DLD1 (cell line): ENCODE measurements at regions not wholly inside any gene's neighbourhood (a gene's known extent, or its start where the extent isn't known, plus 50 kb on each side); places are given as distances from the start of the nearest gene placed in this dataset.

Experiments
- in situ Hi-C: cut with HindIII; loops from 2 replicates; pipeline ENCODE4 v1.10.0; 2017; ENCODE audit warnings: low sequenced_read_pairs

- in situ Hi-C loops = no loop called here
Measured at GRCh38 chr2:41935002-41935401, 112.8 kb upstream of the PKDCC start.

DNA sequence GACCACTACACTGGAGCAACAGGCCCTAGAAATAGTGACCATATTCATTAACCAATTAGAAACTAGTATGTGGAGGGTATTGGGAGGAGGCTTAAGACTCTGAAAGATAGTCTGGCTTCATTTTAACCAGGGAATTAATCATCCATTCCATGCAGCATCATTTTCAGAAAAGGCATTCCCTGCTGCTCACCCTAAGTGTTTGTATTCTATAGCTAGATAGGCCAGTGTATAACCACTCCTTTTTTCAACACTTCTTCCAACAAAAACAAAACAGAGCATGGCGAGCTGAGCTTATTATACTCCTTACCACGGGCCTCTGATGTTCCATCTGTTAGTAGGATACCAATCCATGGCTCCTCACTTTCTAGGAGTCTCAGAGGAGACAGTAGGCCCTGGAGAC lies 112.0 kb upstream of the PKDCC start:
- in situ Hi-C loops = no loop called here

DNA sequence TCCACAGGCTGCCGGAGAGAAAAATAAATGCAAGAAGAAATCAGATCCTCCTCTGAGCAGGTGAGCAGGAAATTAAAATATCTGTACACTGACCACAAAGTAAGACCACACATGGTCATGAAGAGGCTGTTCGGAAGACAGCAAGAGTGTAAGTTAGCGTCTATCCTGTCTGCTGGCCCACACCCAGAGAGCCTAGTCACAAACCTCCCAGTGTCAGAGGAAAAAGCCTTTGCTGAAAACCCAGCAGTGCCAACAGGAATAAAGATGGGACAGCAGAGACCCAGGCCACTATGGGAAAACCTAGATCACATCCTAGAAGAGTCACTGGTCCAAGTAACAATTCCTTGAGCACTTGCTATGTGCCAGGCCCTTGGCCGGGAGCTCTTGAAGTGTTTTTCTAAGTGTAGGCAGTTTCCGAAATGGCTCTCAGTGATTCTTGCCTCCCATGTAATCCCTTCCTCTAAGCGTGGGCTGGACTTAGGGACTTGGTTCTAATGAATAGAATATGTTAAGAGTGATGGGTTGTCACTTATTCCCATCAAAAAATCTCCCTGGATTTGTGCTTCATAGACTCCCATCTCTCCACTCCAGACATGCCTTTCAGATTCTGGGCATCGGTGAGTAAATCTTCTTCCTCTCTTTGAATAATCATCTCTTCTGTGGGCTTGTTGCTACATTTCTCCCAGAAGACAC lies 110.9 kb upstream of the PKDCC start:
- in situ Hi-C loops = no loop called here

GRCh38 chr2:41937464-41937906 lies 110.3 kb upstream of the PKDCC start:
- in situ Hi-C loops = no loop called here

DNA sequence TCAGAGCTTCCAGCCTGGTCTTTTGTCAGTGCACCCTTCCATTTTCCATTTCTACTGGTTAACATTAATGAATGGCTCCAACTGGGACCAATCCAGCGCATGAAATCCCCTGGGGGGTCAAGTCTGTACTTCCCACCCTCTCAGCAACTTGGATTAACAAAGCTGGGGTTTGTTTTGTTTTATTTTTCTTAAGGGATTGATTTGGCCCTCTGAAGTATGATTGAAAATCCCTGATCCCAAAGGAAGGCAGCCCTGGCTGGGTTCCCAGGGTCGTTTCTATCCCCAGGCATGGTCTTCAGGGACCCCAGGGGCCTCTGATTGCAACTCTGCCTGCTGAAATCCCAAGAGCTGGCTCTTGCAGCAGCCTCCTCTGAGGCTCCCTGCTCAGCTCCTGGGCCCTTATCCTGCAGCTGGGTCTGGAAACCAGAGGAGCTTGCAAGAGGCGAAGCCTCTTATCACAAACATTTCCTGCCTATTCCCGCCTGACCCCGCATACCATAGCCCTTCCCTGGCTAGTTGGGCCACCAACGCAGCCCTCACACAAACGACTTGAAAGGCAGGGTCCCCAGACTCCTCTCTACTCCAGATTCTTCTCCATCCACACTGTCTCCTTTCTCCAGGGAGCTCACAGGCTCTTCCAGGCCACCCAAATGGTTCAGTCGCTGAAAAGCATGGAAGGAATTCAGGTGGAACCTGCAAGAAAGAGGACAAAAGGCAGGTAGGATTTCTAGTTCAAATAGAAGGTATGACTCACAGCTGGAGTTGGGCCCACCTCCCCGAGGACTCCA lies 109.7 kb upstream of the PKDCC start:
- in situ Hi-C loops = no loop called here

DNA sequence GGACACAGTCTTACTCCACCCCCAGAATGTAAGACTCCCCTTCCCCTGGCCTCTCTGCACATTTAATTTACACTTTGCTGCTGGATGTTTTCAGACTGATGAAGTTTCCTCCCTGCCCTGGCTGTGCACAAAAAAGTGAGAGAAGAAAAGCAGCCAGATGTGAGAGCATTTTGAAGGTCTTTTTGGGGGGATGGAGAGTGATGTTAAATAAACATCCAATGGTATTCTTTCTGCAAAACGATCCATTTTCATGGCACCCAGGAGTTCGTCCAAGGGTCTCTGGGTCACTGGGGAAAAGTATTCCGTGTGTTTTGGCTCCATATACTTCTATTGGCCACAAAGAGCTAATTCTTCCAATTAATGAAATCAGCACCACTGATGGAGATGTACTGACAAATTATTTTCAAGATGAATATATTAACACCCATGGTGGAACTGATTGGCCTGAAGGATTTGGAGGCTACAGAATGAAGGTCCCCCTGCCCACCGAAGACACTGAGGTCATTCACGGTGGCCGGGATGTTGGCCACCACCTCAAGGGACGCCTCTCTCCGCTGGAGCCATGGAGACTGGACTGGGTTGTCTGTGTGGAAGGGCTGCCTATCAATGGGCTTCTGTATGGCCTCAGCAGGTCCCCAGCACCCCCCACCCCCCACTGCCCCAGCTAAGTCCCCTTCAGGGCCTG lies 107.6 kb upstream of the PKDCC start:
- in situ Hi-C loops = no loop called here

DNA sequence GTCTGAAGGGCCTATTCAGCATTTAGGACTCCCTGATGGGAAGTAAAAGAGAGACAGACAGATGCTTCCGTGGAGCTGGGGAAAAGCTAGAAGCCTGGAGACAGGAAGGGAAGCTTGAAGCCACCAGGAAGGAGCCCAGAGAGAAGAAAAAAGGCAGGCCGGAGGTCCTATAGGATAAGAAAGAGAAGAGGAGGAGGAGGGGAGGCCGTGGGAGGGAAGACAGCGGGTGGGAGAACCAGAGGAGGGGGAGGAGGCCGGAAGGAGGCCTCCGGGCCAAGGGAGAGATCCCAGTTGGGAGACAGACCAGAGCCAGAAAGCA lies 107.1 kb upstream of the PKDCC start:
- in situ Hi-C loops = no loop called here

- in situ Hi-C loops = no loop called here
Measured at GRCh38 chr2:41941831-41942230, 106.0 kb upstream of the PKDCC start.

DNA sequence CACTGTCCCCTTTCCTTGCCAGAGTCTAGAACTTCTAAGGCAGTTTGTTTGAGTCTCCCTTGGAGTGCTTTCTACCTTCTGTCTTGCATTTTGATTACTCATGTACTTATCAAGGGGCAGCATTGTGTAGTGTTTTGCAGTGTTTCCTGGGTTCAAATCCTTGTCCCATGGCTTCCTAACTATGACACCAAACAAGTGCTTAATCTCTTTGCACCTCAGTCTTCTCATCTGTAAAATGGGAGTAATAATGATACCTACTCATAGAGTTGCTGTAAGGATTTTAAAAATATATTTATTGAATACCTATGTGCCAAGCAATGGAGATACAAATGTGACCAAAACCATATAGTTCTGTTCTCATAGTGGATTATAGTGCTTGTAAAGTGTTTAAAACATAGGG lies 105.5 kb upstream of the PKDCC start:
- in situ Hi-C loops = no loop called here

DNA sequence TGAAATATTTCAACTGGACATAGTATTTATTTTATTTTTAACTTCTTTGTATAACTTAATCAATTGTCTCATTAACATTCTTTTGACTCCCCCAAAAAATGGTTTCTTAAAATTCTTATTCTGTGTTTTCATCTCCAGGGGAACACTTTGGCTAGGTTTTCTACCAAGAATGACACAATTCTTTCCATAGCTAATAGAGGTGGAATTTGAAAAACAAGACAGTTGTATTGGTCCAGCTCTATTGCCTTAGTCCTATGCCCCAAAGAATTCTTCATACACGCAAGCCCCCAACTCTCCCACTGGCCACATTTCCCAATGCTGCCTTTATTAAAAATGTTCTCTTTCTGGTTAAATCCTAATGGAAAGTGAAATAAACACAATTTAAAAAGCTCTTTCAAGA lies 104.7 kb upstream of the PKDCC start:
- in situ Hi-C loops = no loop called here

DNA sequence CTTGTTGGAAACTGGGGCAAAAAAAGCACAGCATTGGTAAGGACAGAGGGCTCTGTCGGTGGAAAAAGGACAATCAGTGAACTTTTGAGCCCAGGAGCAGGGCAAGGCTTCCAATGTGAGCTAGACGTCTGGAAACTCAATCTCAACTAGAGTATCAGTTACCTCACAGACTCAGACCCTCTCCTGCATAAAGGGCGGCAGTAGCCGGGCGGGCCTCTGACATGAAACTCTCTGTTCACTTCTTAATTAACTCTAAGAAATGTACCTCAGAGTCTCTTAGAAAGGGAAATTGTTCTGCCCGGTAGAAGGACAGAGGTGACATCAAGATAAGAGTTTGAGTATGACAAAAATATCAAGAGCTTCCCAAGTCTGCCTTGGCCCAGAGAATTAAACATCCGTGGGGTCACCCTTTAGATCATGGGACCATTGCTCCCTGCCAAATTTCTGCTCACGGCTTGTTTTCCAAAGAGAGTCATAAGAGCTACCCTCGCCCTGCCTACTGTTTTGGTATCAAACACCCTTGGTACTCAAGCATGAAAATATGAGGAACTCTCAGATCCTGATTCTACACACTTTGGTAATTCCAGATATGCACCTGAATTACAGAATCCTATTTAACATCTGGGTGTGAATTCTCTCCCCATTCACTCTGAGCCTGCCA lies 103.5 kb upstream of the PKDCC start:
- in situ Hi-C loops = no loop called here

DNA sequence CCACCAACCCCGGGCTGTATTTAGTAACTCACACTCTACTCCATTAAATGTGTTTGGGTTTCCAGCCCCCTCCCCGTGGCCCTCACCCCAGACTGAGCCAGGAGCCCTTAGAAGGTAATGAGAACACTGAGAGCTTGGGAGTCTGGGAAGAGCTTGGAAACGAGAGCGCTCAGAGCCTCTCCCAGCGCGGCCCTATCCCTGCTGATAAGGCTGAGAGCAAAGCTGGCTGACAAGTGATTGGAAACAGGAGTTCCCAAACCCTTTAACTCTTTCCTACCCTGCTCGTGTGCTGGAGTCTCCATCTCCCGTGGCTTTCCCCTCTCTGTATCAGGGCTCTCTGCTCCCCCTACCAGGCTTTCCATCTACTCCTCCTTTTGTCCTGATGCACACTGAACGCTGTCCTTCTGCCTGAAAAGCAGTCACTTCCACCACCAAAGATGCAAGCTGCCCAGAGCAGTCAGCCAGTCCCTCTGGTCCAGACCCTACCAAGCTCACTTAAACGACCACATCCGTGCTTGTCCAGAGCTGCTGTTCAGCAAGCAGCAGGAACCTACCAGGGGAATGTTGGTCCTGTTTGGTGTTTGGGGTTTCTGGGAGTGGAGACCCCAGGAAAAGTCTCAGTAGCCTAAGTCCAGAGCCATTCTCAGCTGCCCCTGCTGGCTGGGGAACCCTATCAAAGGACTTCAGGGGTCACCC lies 100.0 kb upstream of the PKDCC start:
- in situ Hi-C loops = no loop called here

- in situ Hi-C loops = no loop called here
Measured at GRCh38 chr2:41948397-41948763, 99.4 kb upstream of the PKDCC start.

DNA sequence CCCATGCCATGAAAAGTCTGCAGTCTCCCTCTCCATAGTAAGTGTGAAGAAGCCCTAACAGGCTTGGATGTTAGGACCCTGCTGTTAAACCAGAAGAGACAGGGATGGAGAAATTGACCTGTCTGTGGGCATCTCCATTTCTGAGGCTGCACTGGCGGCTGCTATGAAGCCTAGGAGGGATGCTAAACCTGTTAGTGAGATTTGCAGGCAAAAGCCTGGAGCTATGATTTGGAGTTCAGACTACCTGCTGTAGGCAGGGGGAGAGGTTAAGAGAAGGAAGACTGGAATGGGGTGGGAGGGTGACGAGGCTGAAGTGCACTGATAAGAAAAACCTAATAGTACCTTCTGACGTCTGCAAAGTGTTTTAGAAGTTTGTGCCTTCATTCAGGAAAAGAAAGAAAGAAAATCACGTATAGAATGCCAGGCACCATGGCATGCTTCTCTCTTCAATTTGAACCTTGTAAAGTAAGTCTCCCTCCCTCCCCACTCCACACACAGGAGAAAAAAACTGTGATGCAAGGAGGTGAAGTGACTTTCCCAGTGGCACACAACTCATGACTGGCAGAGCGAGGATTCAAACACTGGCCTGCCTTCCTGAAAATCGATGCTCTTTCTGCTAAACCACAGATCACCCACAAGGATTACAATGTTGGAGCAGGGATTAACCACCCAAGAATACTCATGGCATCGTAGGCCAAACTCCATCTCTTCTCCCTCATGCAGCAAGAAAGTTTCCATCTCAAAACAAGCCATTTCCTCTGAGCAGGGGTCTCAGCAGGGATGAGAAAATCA lies 98.5 kb upstream of the PKDCC start:
- in situ Hi-C loops = no loop called here

DNA sequence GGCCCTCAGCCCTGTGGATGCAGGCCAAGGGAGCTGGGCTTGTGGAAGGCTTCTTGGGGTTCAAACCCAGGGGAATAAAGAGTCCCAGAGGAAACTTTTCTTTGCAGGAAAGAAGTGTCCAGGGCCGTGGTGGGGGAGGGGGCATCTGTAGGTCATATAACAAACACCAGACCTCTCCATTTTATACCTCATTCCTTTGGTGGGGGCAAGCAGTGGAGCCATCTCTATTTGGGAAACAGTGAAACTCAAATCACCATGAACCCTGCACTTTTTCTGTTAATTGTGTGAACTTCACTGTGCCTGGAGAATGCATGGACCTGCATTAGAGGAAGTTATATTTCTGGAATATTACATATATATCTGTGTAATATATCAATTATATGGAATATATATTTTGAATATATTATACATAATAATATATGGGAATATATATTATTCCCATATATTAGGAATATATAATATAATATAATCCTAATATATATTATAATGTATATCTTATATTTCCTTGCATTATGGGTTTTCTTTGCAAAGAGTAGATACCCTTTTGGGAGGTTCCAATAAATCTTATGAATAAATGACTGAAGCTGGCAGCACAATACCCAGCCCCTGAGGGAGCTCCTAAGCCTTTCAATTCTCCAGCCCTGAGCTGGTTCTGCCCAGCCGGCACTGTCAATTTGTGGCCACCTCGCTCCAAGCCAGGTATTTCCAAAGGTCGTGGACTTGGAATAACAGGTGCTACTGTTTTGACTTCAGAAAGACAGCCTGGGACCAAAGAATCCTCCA lies 97.7 kb upstream of the PKDCC start:
- in situ Hi-C loops = no loop called here

- in situ Hi-C loops = no loop called here
Measured at GRCh38 chr2:41950666-41950960, 97.2 kb upstream of the PKDCC start.

GRCh38 chr2:41954304-41955291 lies 93.2 kb upstream of the PKDCC start:
- in situ Hi-C loops = no loop called here

- in situ Hi-C loops = no loop called here
Measured at GRCh38 chr2:41955316-41956043, 92.3 kb upstream of the PKDCC start.
